CD4-positive, alpha-beta T cell treated with Interleukin-15 for 1 hour (primary cell): ENCODE measurements at regions not wholly inside any gene's neighbourhood (a gene's known extent, or its start where the extent isn't known, plus 50 kb on each side); places are given as distances from the start of the nearest gene placed in this dataset.

Experiments used
- DNase-seq: peaks from one replicate; pipeline ENCODE4 v3.0.0-alpha.2; 2020

- DNase-seq, result no peak
Measured at GRCh38 chr10:61184429-61184828, 240.4 kb upstream of the RHOBTB1 start.

DNA sequence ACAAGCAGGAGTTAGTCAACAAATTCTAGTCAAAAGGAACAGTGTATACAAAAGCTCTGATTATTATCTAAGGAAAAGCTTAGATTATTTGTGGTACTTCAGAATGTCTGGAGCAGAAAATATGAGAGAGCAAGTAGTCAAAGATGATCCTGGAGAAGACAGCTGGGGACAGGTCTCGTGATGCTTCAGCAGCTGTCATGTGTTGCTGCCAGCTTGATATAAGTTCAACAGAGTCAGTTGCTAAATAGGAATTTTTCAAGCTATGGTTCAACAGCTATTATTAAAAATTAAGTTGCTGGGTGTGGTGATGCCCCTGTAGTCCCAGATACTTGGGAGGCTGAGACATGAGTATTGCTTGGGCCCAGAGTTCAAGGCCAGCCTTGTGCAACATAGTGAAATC lies 240.0 kb upstream of the RHOBTB1 start:
- no peak for DNase-seq

- no peak for DNase-seq
Measured at GRCh38 chr10:61181832-61182231, 237.8 kb upstream of the RHOBTB1 start.

DNA sequence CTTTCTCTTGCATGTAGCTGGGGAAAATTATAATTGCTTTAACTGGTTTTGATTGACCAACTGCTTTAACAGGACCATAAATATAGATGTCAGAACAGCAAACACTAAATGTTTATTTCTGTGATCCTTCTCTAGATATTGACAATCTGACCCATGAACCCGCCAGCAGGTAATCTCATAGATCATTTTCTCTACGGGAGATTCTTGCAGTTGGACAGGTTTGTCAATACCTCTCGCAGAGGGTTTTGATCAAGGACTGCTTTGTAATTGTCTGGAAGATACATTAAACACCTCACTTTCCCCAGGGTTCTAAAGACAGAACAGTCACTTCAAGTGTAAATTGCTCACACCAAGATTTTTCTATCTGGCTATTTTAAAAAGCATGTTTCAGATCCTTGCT lies 235.8 kb upstream of the RHOBTB1 start:
- no peak for DNase-seq

DNA sequence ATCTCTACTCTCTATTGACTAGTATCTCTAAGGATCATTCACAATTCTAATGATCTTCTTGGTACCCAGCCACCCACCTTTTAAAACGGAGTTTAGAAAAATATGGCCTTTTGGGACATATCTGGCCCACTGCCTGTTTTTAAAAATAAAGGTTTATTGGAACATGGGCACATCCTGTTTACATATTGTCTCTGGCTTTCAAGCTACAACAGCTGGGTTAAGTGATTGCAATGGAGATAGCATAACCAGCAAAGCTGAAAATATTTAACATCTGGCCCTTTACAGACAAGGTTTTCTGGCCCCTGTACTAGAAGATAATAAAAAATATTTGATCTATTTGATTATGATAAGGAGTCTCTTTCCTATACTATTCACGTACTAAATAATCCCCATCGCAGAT lies 232.4 kb upstream of the RHOBTB1 start:
- no peak for DNase-seq

DNA sequence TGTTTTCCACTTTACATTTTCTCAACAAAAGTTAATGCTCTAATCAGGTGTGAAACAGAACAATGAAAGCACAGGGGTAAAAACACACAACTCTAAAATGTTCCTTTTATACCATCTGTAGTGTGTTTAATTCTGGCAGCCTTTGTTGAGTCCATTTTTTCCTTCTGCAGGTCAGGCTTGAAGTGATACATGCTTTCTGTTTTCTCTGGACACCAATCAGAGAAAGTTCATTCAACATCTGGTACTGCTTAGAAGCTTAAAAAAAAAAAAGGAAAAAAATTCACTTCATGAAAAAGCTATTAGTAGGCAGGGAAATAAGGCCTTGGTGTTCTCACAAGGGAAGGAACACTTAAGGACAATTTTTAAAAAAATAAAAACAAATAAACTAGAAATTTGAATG lies 231.3 kb upstream of the RHOBTB1 start:
- no peak for DNase-seq

DNA sequence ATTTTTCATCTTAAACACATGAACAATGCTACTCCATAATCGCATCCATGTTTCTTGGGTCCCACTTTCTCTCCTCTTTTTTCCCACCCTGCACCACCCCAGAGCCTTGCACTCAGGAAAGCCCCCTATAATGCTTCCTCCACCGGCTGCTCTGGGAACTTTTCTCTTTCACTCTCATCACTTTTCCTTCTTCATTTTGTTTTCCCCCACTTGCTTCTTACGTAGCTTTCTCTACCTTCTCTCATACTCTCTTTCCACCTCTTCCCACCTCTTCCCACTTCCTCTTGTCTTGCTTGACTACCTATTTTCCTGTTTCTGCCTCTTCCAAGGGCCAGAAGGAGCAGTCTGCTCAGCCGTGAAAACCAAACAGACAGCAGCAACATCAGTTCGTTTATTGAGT lies 229.5 kb upstream of the RHOBTB1 start:
- no peak for DNase-seq

- no peak for DNase-seq
Measured at GRCh38 chr10:61172182-61172926, 228.4 kb upstream of the RHOBTB1 start.

DNA sequence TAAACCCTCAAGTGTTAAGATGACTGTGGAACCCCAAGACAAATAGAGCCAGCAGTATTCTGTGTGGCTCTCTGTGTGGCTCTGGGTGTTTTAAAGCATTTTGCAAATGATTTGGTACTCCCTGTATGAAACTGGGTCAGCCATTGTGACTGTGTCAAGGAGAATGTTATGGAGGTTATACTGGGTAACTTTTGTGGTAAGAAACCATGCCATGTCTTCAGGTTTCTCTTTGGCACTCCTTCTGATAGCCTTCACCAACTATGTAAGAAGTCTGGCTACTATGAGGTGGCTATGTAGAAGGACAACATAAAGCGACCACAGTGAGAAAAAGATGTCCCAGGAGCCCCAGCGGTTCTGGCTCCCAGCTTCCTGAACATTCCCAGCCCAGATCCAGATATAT lies 226.6 kb upstream of the RHOBTB1 start:
- no peak for DNase-seq

DNA sequence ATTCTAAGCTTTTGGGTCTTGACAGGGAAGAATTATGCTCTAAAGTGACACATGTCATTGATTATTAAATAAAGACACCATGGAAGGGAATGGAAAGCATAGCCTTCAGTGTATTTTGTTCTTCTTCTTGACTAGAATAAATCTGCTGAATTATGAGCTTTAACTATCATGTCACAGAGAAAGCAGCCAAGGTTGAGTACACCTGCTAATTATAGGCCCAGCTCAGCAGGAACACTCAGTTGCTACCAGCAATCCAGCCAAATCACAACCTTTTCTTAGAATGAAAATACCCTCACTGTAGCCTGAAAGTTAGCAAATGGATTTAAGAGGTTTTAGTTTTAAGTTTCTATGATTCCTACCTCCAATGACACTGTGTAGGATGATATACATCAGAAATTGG lies 225.3 kb upstream of the RHOBTB1 start:
- no peak for DNase-seq

DNA sequence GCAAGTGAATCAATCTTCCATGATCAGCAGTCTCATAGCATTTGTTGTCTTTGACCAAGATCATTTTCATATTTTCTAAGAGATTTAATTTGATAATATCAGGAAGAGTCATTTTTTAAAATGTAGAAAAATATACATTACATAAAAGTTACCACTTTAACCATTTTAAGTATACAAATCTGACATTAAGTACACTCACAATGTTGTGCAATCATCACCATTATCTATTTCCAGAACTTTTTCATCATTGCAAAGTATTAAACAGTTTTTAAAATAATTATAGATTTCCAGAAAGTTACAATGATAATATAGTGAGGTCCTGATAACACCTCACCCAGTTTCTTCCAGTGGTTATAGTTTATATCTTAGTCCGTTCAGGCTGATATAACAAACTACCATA lies 222.5 kb upstream of the RHOBTB1 start:
- DNase-seq, result no peak

DNA sequence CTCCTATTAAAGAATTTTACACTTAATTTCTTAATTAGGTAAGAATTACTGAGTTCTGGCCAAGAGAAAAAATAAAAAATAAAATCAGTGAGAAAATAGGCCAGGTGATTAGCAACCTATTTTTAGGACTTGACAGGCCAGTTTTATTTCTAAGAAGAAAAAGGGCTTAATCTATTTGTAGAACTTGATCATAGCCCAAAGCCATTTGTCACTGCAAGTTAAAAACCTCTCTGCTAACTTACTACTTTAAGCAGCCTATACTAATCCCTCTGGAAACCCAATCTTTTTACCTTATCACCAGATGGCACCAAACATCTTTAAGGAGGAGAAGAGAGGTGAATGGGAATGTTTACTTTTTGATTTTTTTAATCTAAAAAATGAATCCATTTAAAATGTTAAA lies 222.1 kb upstream of the RHOBTB1 start:
- DNase-seq, result no peak

DNA sequence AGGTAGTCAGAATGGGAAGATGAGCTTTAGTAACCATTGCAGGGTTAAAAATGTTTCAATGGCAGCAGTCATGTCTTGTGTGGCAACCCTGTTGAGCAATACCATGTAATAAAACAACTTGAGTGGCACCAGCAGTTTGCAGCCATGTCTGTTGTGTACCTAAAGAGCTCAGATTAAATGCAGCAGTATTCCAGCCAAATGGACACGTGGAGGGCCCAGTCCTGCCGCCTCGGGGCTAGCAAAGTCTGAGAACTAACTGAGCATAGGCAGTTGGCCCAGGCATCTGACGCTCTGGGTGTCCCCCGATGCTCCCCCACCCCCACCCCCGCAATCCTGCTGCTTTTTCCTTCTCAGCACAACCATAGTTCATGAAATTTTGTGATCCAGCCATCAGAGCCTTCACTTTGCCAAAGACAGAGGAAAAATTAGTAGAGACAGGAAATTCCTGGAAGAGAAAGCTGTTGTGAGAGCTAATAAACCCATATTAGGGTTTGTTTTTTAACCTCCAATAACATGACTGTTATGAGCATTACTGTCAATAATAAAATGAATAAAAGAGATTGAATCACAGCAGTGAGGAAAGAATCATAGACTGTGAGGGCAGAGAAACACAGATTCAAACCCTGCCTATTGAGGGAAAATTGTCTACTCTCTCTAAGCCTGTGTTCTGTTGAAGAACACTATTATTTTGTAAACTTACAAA lies 220.6 kb upstream of the RHOBTB1 start:
- no peak for DNase-seq

DNA sequence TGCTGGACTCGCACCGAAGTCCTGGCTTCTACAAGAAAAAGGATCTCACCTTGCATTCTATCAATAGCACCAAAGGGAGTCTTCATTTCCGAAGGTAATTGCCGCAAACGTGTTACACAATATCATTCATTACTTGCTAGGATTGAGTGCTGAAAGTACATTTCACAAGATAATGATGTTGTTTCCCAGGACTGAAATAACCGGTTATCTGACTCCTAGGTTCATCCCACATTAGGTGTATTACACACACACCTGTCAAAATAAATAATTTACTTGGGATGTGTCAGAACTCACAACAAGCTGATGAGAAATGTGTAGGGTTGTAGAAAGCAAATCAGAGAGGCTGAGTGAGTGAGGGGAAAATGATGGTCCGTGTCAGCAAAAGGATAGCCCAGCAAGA lies 219.4 kb upstream of the RHOBTB1 start:
- DNase-seq, result no peak

- DNase-seq, result no peak
Measured at GRCh38 chr10:61160253-61160652, 216.3 kb upstream of the RHOBTB1 start.

DNA sequence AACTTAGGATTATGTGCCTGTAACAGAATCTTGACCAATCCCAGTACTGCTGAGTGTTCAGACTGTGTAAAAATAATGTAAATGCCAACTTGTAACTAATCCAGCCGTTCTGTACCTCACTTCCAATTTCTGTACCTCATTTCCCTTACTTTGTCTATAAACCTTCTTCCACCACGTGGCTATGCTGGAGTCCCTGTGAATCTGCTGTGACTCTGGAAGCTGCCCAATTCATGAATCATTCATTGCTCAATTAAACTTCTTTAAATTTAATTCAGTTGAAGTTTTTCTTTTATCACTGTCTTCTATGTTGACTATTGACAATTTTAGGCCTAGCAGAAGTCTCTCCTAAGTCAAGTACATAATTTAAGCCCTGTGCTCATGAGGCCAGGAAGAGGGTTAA lies 215.3 kb upstream of the RHOBTB1 start:
- DNase-seq, result no peak

GRCh38 chr10:61157182-61157581 lies 213.2 kb upstream of the RHOBTB1 start:
- DNase-seq, result no peak

- DNase-seq, result no peak
Measured at GRCh38 chr10:61153771-61154170, 209.8 kb upstream of the RHOBTB1 start.

- no peak for DNase-seq
Measured at GRCh38 chr10:61151059-61151458, 207.1 kb upstream of the RHOBTB1 start.

GRCh38 chr10:61148451-61148850 lies 204.5 kb upstream of the RHOBTB1 start:
- DNase-seq, result no peak

DNA sequence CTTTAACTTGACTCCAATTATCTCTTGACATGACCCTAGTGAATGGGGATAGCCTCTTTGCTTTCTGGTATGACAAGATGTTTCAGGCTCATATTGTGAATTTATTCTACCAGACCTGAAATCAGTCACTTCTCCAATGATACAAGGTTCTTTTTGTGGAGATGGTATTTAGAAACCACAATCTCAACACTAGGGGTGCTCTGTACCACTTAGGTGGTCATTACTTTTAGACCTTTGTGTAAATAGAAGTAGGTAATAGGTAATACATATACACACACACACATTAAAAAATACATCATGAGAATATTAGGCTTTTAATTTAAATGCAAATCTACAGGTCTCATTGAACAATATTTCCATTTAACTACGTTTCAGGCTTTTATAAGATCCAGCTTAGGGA lies 199.0 kb upstream of the RHOBTB1 start:
- no peak for DNase-seq

GRCh38 chr10:61140765-61141392 lies 196.9 kb upstream of the RHOBTB1 start:
- no peak for DNase-seq

DNA sequence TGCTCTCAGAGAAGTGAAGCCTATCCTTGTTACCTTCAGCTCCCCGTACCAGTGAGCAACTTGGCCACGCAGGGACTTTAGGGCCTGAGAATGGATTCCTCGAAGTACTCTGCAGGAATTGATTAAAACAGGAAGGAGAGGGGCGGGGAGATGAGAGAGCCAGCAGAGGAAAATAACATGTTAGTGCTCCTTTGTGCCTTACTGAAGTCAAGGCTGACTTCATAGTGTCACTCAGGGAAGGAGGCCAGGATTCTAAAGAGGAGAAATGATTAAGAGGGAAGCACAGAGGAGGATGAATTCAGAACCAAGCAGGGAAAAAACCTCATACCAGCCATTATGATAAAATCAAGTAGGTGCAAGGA lies 195.6 kb upstream of the RHOBTB1 start:
- no peak for DNase-seq
